ENCODE measurements at regions not wholly inside any gene's neighbourhood (a gene's known extent, or its start where the extent isn't known, plus 50 kb on each side); places are given as distances from the start of the nearest gene placed in this dataset.

GRCh38 chr6:3631877-3632276 lies 119.6 kb downstream of the PXDC1 start:
- TF ChIP-seq FOXM1 (IDR thresholded peaks at IDR 0.05; ENCODE audit: borderline replicate concordance) (no peak), BHLHE40 (IDR thresholded peaks at IDR 0.05; ENCODE audit: borderline replicate concordance) (no peak), SUZ12 (IDR thresholded peaks at IDR 0.05) (no peak), HDGF (IDR thresholded peaks at IDR 0.05; ENCODE audit: borderline replicate concordance) (no peak), ARNT (IDR thresholded peaks at IDR 0.05) (no peak), ZNF384 (IDR thresholded peaks at IDR 0.05) (no peak), SP1 (IDR thresholded peaks at IDR 0.05) (no peak), LEF1 (IDR thresholded peaks at IDR 0.05; ENCODE audit: borderline replicate concordance) (no peak), ELF4 (IDR thresholded peaks at IDR 0.05) (no peak)
- TF ChIP-seq, protein P1, sequence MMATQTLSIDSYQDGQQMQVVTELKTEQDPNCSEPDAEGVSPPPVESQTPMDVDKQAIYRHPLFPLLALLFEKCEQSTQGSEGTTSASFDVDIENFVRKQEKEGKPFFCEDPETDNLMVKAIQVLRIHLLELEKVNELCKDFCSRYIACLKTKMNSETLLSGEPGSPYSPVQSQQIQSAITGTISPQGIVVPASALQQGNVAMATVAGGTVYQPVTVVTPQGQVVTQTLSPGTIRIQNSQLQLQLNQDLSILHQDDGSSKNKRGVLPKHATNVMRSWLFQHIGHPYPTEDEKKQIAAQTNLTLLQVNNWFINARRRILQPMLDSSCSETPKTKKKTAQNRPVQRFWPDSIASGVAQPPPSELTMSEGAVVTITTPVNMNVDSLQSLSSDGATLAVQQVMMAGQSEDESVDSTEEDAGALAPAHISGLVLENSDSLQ (IDR thresholded peaks at IDR 0.05) = no peak
